ENCODE measurements at regions not wholly inside any gene's neighbourhood (a gene's known extent, or its start where the extent isn't known, plus 50 kb on each side); places are given as distances from the start of the nearest gene placed in this dataset.

GRCh38 chr1:38123356-38124135 lies 77.0 kb upstream of the POU3F1 start:
- TF ChIP-seq CTCF (IDR thresholded peaks at IDR 0.05) (no peak), EZH2 (IDR thresholded peaks at IDR 0.05) (no peak), EZH2phosphoT487 (IDR thresholded peaks at IDR 0.05) (no peak)
